ENCODE measurements at regions not wholly inside any gene's neighbourhood (a gene's known extent, or its start where the extent isn't known, plus 50 kb on each side); places are given as distances from the start of the nearest gene placed in this dataset.

- no peaks in the 10 kb centered on the region for H4K20me1 ChIP-seq (ENCODE audit: insufficient read depth, low read length)
- H3K9me3 ChIP-seq (ENCODE audit: low read length), result no peaks in the 10 kb centered on the region
- no peak for TF ChIP-seq CTCF (IDR thresholded peaks at IDR 0.05; ENCODE audit: low read length)
- TF ChIP-seq EZH2 (IDR thresholded peaks at IDR 0.05; ENCODE audit: borderline replicate concordance, low read length), result no peak
- no peaks in the 10 kb centered on the region for H3K79me2 ChIP-seq (ENCODE audit: insufficient read depth, low read length)
- no peaks in the 10 kb centered on the region for H3K27me3 ChIP-seq (ENCODE audit: insufficient read depth, low read length)
- H3K4me3 ChIP-seq (ENCODE audit: low read depth, low read length, poor library complexity, severe bottlenecking), result no peak overlapping the region
- no peaks in the 10 kb centered on the region for H3K4me1 ChIP-seq (ENCODE audit: insufficient read depth, low read length, severe bottlenecking)
- H3K4me2 ChIP-seq (ENCODE audit: low read length), result no peak overlapping the region
- no peak overlapping the region for H3K9ac ChIP-seq (ENCODE audit: low read length)
- H3K36me3 ChIP-seq (ENCODE audit: insufficient read depth, low read length), result no peaks in the 10 kb centered on the region
- no peaks in the 10 kb centered on the region for H3F3A ChIP-seq (ENCODE audit: insufficient read depth, low read length)
- no peak overlapping the region for H2AFZ ChIP-seq (ENCODE audit: low read length)
- H3K9me2 ChIP-seq (ENCODE audit: low read depth, low read length), result no peaks in the 10 kb centered on the region
- H3K27ac ChIP-seq (ENCODE audit: low read depth, low read length, poor library complexity, severe bottlenecking), result no peak overlapping the region
Observed at GRCh38 chr11:116686866-116687265, 85.9 kb downstream of the BUD13 start.

DNA sequence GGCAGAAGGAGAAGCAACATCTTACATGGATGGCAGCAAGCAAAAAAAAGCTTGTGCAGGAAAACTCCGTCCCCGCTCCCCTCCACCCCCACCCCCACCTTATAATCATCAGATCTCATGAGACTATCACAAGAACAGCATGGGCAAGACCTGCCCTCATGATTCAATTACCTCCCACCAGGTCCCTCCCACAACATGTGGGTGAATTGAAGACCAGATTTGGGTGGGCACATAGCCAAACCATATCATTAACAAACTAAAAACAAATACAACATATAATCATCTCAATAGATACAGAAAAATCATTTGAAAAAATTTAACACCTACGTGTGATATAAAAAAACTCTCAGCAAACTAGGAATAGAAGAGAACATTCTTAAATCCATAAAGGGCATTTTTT lies 88.8 kb downstream of the BUD13 start:
- H3F3A ChIP-seq (ENCODE audit: insufficient read depth, low read length), result no peaks in the 10 kb centered on the region
- H3K4me2 ChIP-seq (ENCODE audit: low read length), result no peak overlapping the region
- no peaks in the 10 kb centered on the region for H3K27me3 ChIP-seq (ENCODE audit: insufficient read depth, low read length)
- H3K9ac ChIP-seq (ENCODE audit: low read length), result no peak overlapping the region
- no peaks in the 10 kb centered on the region for H4K20me1 ChIP-seq (ENCODE audit: insufficient read depth, low read length)
- H3K4me3 ChIP-seq (ENCODE audit: low read depth, low read length, poor library complexity, severe bottlenecking), result no peak overlapping the region
- no peaks in the 10 kb centered on the region for H3K79me2 ChIP-seq (ENCODE audit: insufficient read depth, low read length)
- H3K36me3 ChIP-seq (ENCODE audit: insufficient read depth, low read length), result no peaks in the 10 kb centered on the region
- H3K4me1 ChIP-seq (ENCODE audit: insufficient read depth, low read length, severe bottlenecking), result no peaks in the 10 kb centered on the region
- H3K27ac ChIP-seq (ENCODE audit: low read depth, low read length, poor library complexity, severe bottlenecking), result no peak overlapping the region
- no peak overlapping the region for H2AFZ ChIP-seq (ENCODE audit: low read length)
- no peaks in the 10 kb centered on the region for H3K9me3 ChIP-seq (ENCODE audit: low read length)
- no peak for TF ChIP-seq EZH2 (IDR thresholded peaks at IDR 0.05; ENCODE audit: borderline replicate concordance, low read length)
- no peak for TF ChIP-seq CTCF (IDR thresholded peaks at IDR 0.05; ENCODE audit: low read length)
- H3K9me2 ChIP-seq (ENCODE audit: low read depth, low read length), result no peaks in the 10 kb centered on the region

DNA sequence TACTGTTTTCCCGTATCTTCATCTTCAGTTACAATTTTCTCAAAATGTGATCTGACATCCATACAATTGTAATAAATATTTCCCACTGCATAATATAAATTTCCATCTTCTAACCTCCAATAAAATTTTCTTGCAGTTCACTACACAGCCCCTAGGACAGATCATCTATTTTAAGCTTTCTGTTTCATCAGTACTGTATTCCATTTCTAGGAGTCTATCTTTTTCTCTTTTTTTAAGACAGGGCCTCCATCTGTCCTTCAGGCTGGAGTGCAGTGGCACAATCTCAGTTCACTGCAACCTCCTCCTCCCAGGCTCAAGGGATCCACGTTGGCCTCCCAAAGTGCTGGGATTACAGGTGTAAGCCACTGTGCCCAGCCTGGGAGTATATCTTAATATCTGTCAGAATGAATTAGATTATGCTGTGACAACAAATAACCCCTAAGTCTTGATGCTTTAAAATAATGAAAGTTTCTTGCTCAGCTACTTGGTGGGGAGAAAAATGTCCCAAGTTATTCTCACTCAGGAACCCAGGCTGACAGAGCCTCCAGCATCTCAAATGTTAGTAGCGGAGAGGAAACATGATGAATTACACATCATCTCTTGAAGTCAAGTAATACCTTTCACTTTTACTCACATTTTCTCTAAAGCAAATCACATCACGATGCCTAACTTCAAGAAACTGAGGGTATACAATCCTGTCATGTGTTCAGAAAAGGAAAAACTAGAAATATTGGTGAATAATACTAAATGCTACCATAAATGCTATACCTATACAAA lies 92.2 kb downstream of the BUD13 start:
- H3K9me2 ChIP-seq (ENCODE audit: low read depth, low read length), result no peaks in the 10 kb centered on the region
- H3K4me2 ChIP-seq (ENCODE audit: low read length), result no peak overlapping the region
- no peaks in the 10 kb centered on the region for H3K4me1 ChIP-seq (ENCODE audit: insufficient read depth, low read length, severe bottlenecking)
- H2AFZ ChIP-seq (ENCODE audit: low read length), result no peak overlapping the region
- TF ChIP-seq EZH2 (IDR thresholded peaks at IDR 0.05; ENCODE audit: borderline replicate concordance, low read length) (no peak), CTCF (IDR thresholded peaks at IDR 0.05; ENCODE audit: low read length) (no peak)
- no peaks in the 10 kb centered on the region for H3K79me2 ChIP-seq (ENCODE audit: insufficient read depth, low read length)
- no peaks in the 10 kb centered on the region for H3K36me3 ChIP-seq (ENCODE audit: insufficient read depth, low read length)
- H3K9me3 ChIP-seq (ENCODE audit: low read length), result no peaks in the 10 kb centered on the region
- H4K20me1 ChIP-seq (ENCODE audit: insufficient read depth, low read length), result no peaks in the 10 kb centered on the region
- H3K9ac ChIP-seq (ENCODE audit: low read length), result no peak overlapping the region
- H3K4me3 ChIP-seq (ENCODE audit: low read depth, low read length, poor library complexity, severe bottlenecking), result no peak overlapping the region
- no peak overlapping the region for H3K27ac ChIP-seq (ENCODE audit: low read depth, low read length, poor library complexity, severe bottlenecking)
- no peaks in the 10 kb centered on the region for H3K27me3 ChIP-seq (ENCODE audit: insufficient read depth, low read length)
- H3F3A ChIP-seq (ENCODE audit: insufficient read depth, low read length), result no peaks in the 10 kb centered on the region

All from OCI-LY1 (cell line).